H1 (cell line): ENCODE measurements at regions not wholly inside any gene's neighbourhood (a gene's known extent, or its start where the extent isn't known, plus 50 kb on each side); places are given as distances from the start of the nearest gene placed in this dataset.
A peak's percentile ranks its signal among the peaks of the same experiment; 100 is the strongest.

ENCODE experiments used
- CTCF ChIA-PET: fragments of 300-600 bp; sonication (Branson Sonifier 250); formaldehyde crosslinking; loops from one replicate; lab custom pipeline; 2021; ENCODE audit not compliant: partially characterized antibody; lab: Charles Lee
- POLR2A ChIA-PET: fragments of 300-600 bp; sonication (Branson Sonifier 250); formaldehyde crosslinking; loops from one replicate; lab custom pipeline; 2021; ENCODE audit warnings: inconsistent platforms; ENCODE audit not compliant: partially characterized antibody; lab: Charles Lee
- DNase-seq, 2 experiments: peaks; one replicate each; pipeline versions ENCODE4 v3.0.0 to v3.0.0-alpha.2; 2010 to 2022; ENCODE audit warnings: low spot score in 2 of 2, low read depth in 1 of 2, mixed read lengths in 1 of 2
- FAIRE-seq: peaks from 2 replicates; lab custom pipeline; 2011; peaks lifted over from hg19 to GRCh38; lab: Jason Lieb, UNC
- H2AFZ ChIP-seq: 2 replicates; pipeline ENCODE4 v1.8.1; 2012; ENCODE audit warnings: low read length, inconsistent platforms
- H2AK5ac ChIP-seq: 2 replicates; pipeline ENCODE4 v1.6.1; 2013; ENCODE audit warnings: low read depth, low read length
- H2BK120ac ChIP-seq: replicated peaks from 2 replicates; pipeline ENCODE3; 2013; ENCODE audit warnings: low read depth, low read length, inconsistent platforms
- H2BK12ac ChIP-seq: 2 replicates; pipeline ENCODE4 v1.6.1; 2013; ENCODE audit warnings: low read depth, low read length
- H2BK15ac ChIP-seq: 2 replicates; pipeline ENCODE4 v1.6.1; 2013; ENCODE audit warnings: low read length
- H2BK20ac ChIP-seq: 2 replicates; pipeline ENCODE4 v1.6.1; 2013; ENCODE audit warnings: low read length
- H2BK5ac ChIP-seq: 2 replicates; pipeline ENCODE4 v1.6.1; 2013; ENCODE audit warnings: low read depth, low read length
- H3K14ac ChIP-seq: 2 replicates; pipeline ENCODE4 v1.6.1; 2013; ENCODE audit warnings: inconsistent platforms; ENCODE audit not compliant: insufficient read length
- H3K18ac ChIP-seq: 2 replicates; pipeline ENCODE4 v1.6.1; 2013; ENCODE audit warnings: low read length; ENCODE audit errors: extremely low read depth
- H3K23ac ChIP-seq: 2 replicates; pipeline ENCODE4 v1.6.1; 2013; ENCODE audit warnings: inconsistent platforms; ENCODE audit not compliant: insufficient read length
- H3K23me2 ChIP-seq: 2 replicates; pipeline ENCODE4 v1.6.1; 2013; ENCODE audit warnings: low read depth, low read length
- H3K27ac ChIP-seq: 2 replicates; pipeline ENCODE4 v1.6.1; 2011; ENCODE audit warnings: low read depth, low read length, inconsistent platforms
- H3K27me3 ChIP-seq, 4 experiments: replicated peaks in 1 of 4; 1 replicate in 1 of 4; 2 replicates in 3 of 4; pipeline versions ENCODE4 v1.6.1 to v1.8.1; 2011 to 2013; ENCODE audit warnings: low read length in 3 of 4, mild to moderate bottlenecking in 3 of 4, inconsistent platforms in 2 of 4, mixed read lengths in 2 of 4, moderate library complexity in 1 of 4; ENCODE audit not compliant: control insufficient read depth in 3 of 4, insufficient read depth in 3 of 4; ENCODE audit errors: extremely low read depth in 1 of 4
- H3K36me3 ChIP-seq, 4 experiments: 2 replicates each; pipeline versions ENCODE4 v1.6.1 to v1.8.1; 2011 to 2013; ENCODE audit warnings: mild to moderate bottlenecking in 4 of 4, low read length in 3 of 4, moderate library complexity in 2 of 4, control low read depth in 1 of 4, inconsistent platforms in 1 of 4; ENCODE audit not compliant: insufficient read depth in 4 of 4, control insufficient read depth in 2 of 4
- H3K4ac ChIP-seq: replicated peaks from 2 replicates; pipeline ENCODE3; 2013; ENCODE audit warnings: low read length, low read depth, mixed read lengths, inconsistent platforms; ENCODE audit not compliant: insufficient read length
- H3K4me1 ChIP-seq, 4 experiments: replicated peaks in 1 of 4; 1 replicate in 1 of 4; 2 replicates in 3 of 4; pipeline versions ENCODE4 v1.6.1 to v1.8.1; 2011 to 2013; ENCODE audit warnings: low read length in 3 of 4, inconsistent platforms in 2 of 4, mixed read lengths in 1 of 4; ENCODE audit not compliant: insufficient read depth in 4 of 4, control insufficient read depth in 3 of 4
- H3K4me2 ChIP-seq, 2 experiments: 2 replicates each; pipeline versions ENCODE4 v1.6.1 to v1.8.1; 2011 to 2013; ENCODE audit warnings: low read depth in 2 of 2, low read length in 2 of 2, control low read depth in 1 of 2, inconsistent platforms in 1 of 2, mild to moderate bottlenecking in 1 of 2; ENCODE audit not compliant: insufficient read depth in 1 of 2
- H3K4me3 ChIP-seq, 4 experiments: fragments of 200-600, 300-600 bp in 1 of 4; sonication (generic), shearing (Covaris generic), sonication (Bioruptor Twin) in 1 of 4; 2 replicates each; pipeline versions ENCODE4 v1.5.1 to v1.8.1; 2011 to 2016; ENCODE audit warnings: low read length in 4 of 4, low read depth in 3 of 4, control low read depth in 2 of 4, inconsistent platforms in 2 of 4, mild to moderate bottlenecking in 2 of 4, mixed read lengths in 1 of 4, moderate library complexity in 1 of 4; ENCODE audit not compliant: insufficient read depth in 2 of 4; ENCODE audit errors: extremely low read depth in 1 of 4
- H3K56ac ChIP-seq: replicated peaks from 2 replicates; pipeline ENCODE3; 2013; ENCODE audit warnings: low read depth, mild to moderate bottlenecking, mixed read lengths, low read length, inconsistent platforms; ENCODE audit not compliant: insufficient read length
- H3K79me1 ChIP-seq: 2 replicates; pipeline ENCODE4 v1.6.1; 2013; ENCODE audit warnings: low read depth, low read length, control low read depth
- H3K79me2 ChIP-seq, 2 experiments: 2 replicates each; pipeline versions ENCODE4 v1.6.1 to v1.8.1; 2012 to 2013; ENCODE audit warnings: low read length in 2 of 2, mild to moderate bottlenecking in 2 of 2, inconsistent platforms in 1 of 2; ENCODE audit not compliant: insufficient read depth in 2 of 2, control insufficient read depth in 1 of 2
- H3K9ac ChIP-seq, 4 experiments: replicated peaks in 1 of 4; 1 replicate in 1 of 4; 2 replicates in 3 of 4; pipeline versions ENCODE4 v1.6.1 to v1.8.1; 2011 to 2013; ENCODE audit warnings: low read depth in 3 of 4, low read length in 3 of 4, control low read depth in 2 of 4, mild to moderate bottlenecking in 2 of 4, moderate library complexity in 2 of 4, inconsistent platforms in 1 of 4; ENCODE audit errors: extremely low read depth in 1 of 4
- H3K9me3 ChIP-seq, 2 experiments: 2 replicates each; pipeline versions ENCODE4 v1.6.1 to v1.8.1; 2012 to 2013; ENCODE audit warnings: mild to moderate bottlenecking in 2 of 2, moderate library complexity in 2 of 2, control low read depth in 1 of 2, inconsistent platforms in 1 of 2, low read depth in 1 of 2, low read length in 1 of 2, mixed read lengths in 1 of 2; ENCODE audit not compliant: insufficient read depth in 2 of 2
- H4K20me1 ChIP-seq, 2 experiments: replicated peaks in 1 of 2; 2 replicates each; pipeline versions ENCODE3 to v1.8.1; 2011 to 2013; ENCODE audit warnings: inconsistent platforms in 2 of 2, low read length in 2 of 2, mild to moderate bottlenecking in 1 of 2; ENCODE audit not compliant: insufficient read depth in 2 of 2, control insufficient read depth in 1 of 2
- H4K5ac ChIP-seq: 2 replicates; pipeline ENCODE4 v1.6.1; 2013; ENCODE audit warnings: low read length, low read depth, mixed read lengths, inconsistent platforms; ENCODE audit not compliant: insufficient read length
- H4K8ac ChIP-seq: 2 replicates; pipeline ENCODE4 v1.8.0; 2013; ENCODE audit warnings: mild to moderate bottlenecking, moderate library complexity, low read length, inconsistent platforms; ENCODE audit not compliant: insufficient read depth; ENCODE audit errors: extremely low read depth
- H4K91ac ChIP-seq: replicated peaks from 2 replicates; pipeline ENCODE3; 2013; ENCODE audit warnings: low read length, mixed read lengths, inconsistent platforms; ENCODE audit not compliant: insufficient read length
- BCL11A ChIP-seq, 2 experiments: IDR thresholded peaks; one replicate each; pipeline ENCODE4 v1.6.1; 2011; ENCODE audit warnings: low read depth in 2 of 2, low read length in 2 of 2, mild to moderate bottlenecking in 2 of 2
- CHD1 ChIP-seq: IDR thresholded peaks from 2 replicates; pipeline ENCODE4 v1.6.1; 2012; ENCODE audit warnings: low read depth, low read length, improper control_type of control experiment
- EP300 ChIP-seq, 2 experiments: IDR thresholded peaks; 1 replicate in 1 of 2; 2 replicates in 1 of 2; pipeline ENCODE4 v1.6.1; 2011 to 2012; ENCODE audit warnings: low read depth in 2 of 2, low read length in 2 of 2, mild to moderate bottlenecking in 2 of 2, borderline replicate concordance in 1 of 2, inconsistent platforms in 1 of 2, moderate library complexity in 1 of 2
- FOSL1 ChIP-seq: IDR thresholded peaks from 2 replicates; pipeline ENCODE4 v1.6.1; 2011; ENCODE audit warnings: mild to moderate bottlenecking, low read depth, low read length, moderate library complexity; ENCODE audit not compliant: insufficient read depth
- HDAC6 ChIP-seq: IDR thresholded peaks from one replicate; pipeline ENCODE4 v1.7.1; 2012; ENCODE audit warnings: low read depth, mild to moderate bottlenecking, inconsistent platforms, low read length, moderate library complexity
- KDM5A ChIP-seq: fragments of 200-600 bp; IDR thresholded peaks from 2 replicates; pipeline ENCODE4 v1.7.1; 2012; ENCODE audit warnings: mild to moderate bottlenecking, low read length, inconsistent platforms, mixed read lengths
- SAP30 ChIP-seq: fragments of 300-600 bp; sonication (generic); IDR thresholded peaks from 2 replicates; pipeline ENCODE4 v1.7.1; 2012; ENCODE audit warnings: low read length, moderate library complexity, mild to moderate bottlenecking, inconsistent platforms; ENCODE audit not compliant: insufficient read depth, insufficient replicate concordance
- SIRT6 ChIP-seq: IDR thresholded peaks from one replicate; pipeline ENCODE4 v1.7.1; 2012; ENCODE audit warnings: low read length, inconsistent platforms
- SUZ12 ChIP-seq: fragments of 200-600 bp; sonication (generic); IDR thresholded peaks from 2 replicates; pipeline ENCODE4 v1.6.1; 2012; ENCODE audit warnings: mild to moderate bottlenecking, inconsistent platforms, low read length, moderate library complexity, mixed read lengths
- TAF1 ChIP-seq: IDR thresholded peaks from 2 replicates; pipeline ENCODE4 v1.6.1; 2011; ENCODE audit warnings: mild to moderate bottlenecking, low read depth, low read length
- WGBS, 2 experiments: shearing (Covaris generic) in 1 of 2; methylation state at CpG; one replicate each; pipeline versions ENCODE4 v1.1.6 to v1.1.7; 2013 to 2015; ENCODE audit warnings: low lambda C conversion rate in 2 of 2, mixed read lengths in 2 of 2, inconsistent platforms in 1 of 2, low coverage in 1 of 2, missing lambda C conversion rate in 1 of 2; ENCODE audit not compliant: insufficient replicate concordance in 2 of 2, insufficient coverage in 1 of 2, insufficient read length in 1 of 2; ENCODE audit errors: extremely low coverage in 1 of 2, missing lambda C conversion rate in 1 of 2; 5-methylcytosine and 5-hydroxymethylcytosine counted together
- TF ChIP-seq, protein P1 (sequence below): IDR thresholded peaks from 2 replicates; pipeline ENCODE4 v1.6.1; 2012; ENCODE audit warnings: inconsistent platforms

GRCh38 chr6:128742900-128743299 lies 140.0 kb upstream of the LAMA2 start:
- no peaks in the 10 kb centered on the region for H3K79me1 ChIP-seq
- H3K4ac ChIP-seq = no peak overlapping the region
- H2BK12ac ChIP-seq = peak overlapping the region; percentile 98
- H3K23me2 ChIP-seq = no peaks in the 10 kb centered on the region
- peak overlapping the region; percentile 86; the same call in 1 of the 2 replicates for H3K18ac ChIP-seq
- no peak overlapping the region for H2AFZ ChIP-seq
- ChIA-PET POLR2A (interaction anchor here (1.3 kb wide), 1 partner anchor 223 kb away, joined by 3 read pairs; the partner anchor contains the start of gene PTPRK), CTCF (interaction anchor here (0.8 to 1.3 kb wide), 3 partner anchors 10 to 66 kb away, joined by 3 to 4 read pairs (median 3); no protein-coding TSS in a partner anchor)
- FAIRE-seq (no peak), DNase-seq (no peak)
- no peak overlapping the region for H3K4me2 ChIP-seq
- no peak overlapping the region for H3K9ac ChIP-seq
- H4K91ac ChIP-seq = peak overlapping the region; percentile 77
- no peak overlapping the region for H4K8ac ChIP-seq
- no peaks in the 10 kb centered on the region for H3K79me2 ChIP-seq
- H4K5ac ChIP-seq = no peak overlapping the region
- TF ChIP-seq FOSL1 = no peak
- TF ChIP-seq, protein P1, sequence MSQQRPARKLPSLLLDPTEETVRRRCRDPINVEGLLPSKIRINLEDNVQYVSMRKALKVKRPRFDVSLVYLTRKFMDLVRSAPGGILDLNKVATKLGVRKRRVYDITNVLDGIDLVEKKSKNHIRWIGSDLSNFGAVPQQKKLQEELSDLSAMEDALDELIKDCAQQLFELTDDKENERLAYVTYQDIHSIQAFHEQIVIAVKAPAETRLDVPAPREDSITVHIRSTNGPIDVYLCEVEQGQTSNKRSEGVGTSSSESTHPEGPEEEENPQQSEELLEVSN = no peak
- TF ChIP-seq CHD1 = no peak
- TF ChIP-seq SUZ12 = no peak
- TF ChIP-seq EP300 (IDR thresholded peaks at IDR 0.05; ENCODE audit: borderline replicate concordance in 1 of 2, low read depth in 2 of 2, low read length in 2 of 2) = no peak
- TF ChIP-seq TAF1 = no peak
- TF ChIP-seq SIRT6 = no peak
- TF ChIP-seq SAP30 = no peak
- no peak for TF ChIP-seq BCL11A (IDR thresholded peaks at IDR 0.05; ENCODE audit: low read depth in 2 of 2, low read length in 2 of 2)
- no peak for TF ChIP-seq HDAC6
- TF ChIP-seq KDM5A = no peak
- peaks cover 0 to 14% (median 3%) of the 10 kb centered on the region in 4 experiments; a peak in 5 of 7 replicates for H3K4me1 ChIP-seq
- no peaks in the 10 kb centered on the region for H4K20me1 ChIP-seq
- H2BK120ac ChIP-seq = peak overlapping the region; percentile 96
- H3K27ac ChIP-seq = no peak overlapping the region
- peaks cover 7 to 8% of the 10 kb centered on the region in 2 experiments for H3K9me3 ChIP-seq
- H2BK20ac ChIP-seq = peak overlapping the region; percentile 100
- no peak overlapping the region for H3K14ac ChIP-seq
- H2AK5ac ChIP-seq = peak overlapping the region; percentile 77; the same call in 1 of the 2 replicates
- peaks cover 0 to 3% (median 0%) of the 10 kb centered on the region in 4 experiments; a peak in 2 of 8 replicates for H3K36me3 ChIP-seq
- H3K56ac ChIP-seq = no peak overlapping the region
- H3K4me3 ChIP-seq = no peak overlapping the region
- 0 out of 2 replicates have a peak overlapping the region, but pooled peaks have one; percentile 14 for H2BK15ac ChIP-seq
- H3K23ac ChIP-seq = no peak overlapping the region
- H3K27me3 ChIP-seq = no peaks in the 10 kb centered on the region
- H2BK5ac ChIP-seq = peak overlapping the region; percentile 95; the same call in 1 of the 2 replicates
- WGBS, 2 experiments = 70% methylated on average over 10 of the region's 10 CpGs; no CpG with 5 or more reads in 1 of the 2 experiments
